GM21447 (cell line): ENCODE measurements at regions not wholly inside any gene's neighbourhood (a gene's known extent, or its start where the extent isn't known, plus 50 kb on each side); places are given as distances from the start of the nearest gene placed in this dataset.

ENCODE experiments used
- ATAC-seq: cut with Tn5 transposase; IDR thresholded peaks from one replicate; pipeline ENCODE4 v1.9.1; 2021; ENCODE audit not compliant: unreplicated experiment

- no peak for ATAC-seq
Observed at GRCh38 chrX:7789200-7789599, 53.8 kb upstream of the VCX start.

GRCh38 chrX:7788334-7788733 lies 54.6 kb upstream of the VCX start:
- ATAC-seq = no peak

GRCh38 chrX:7787714-7788113 lies 55.3 kb upstream of the VCX start:
- no peak for ATAC-seq

- ATAC-seq = no peak
Observed at GRCh38 chrX:7784580-7784979, 58.4 kb upstream of the VCX start.

GRCh38 chrX:7779644-7780043 lies 63.3 kb upstream of the VCX start:
- no peak for ATAC-seq

GRCh38 chrX:7775987-7776386 lies 67.0 kb upstream of the VCX start:
- ATAC-seq = no peak

GRCh38 chrX:7771788-7772438 lies 71.1 kb upstream of the VCX start:
- ATAC-seq = no peak

GRCh38 chrX:7759830-7760229 lies 83.1 kb upstream of the VCX start:
- ATAC-seq = no peak

- no peak for ATAC-seq
Observed at GRCh38 chrX:7746856-7747255, 96.1 kb upstream of the VCX start.

GRCh38 chrX:7730071-7730470 lies 112.9 kb upstream of the VCX start:
- ATAC-seq = no peak

- ATAC-seq = no peak
Observed at GRCh38 chrX:7720519-7720918, 122.5 kb upstream of the VCX start.

- ATAC-seq = no peak
Observed at GRCh38 chrX:7714351-7714750, 128.6 kb upstream of the VCX start.

GRCh38 chrX:7711167-7711566 lies 131.8 kb upstream of the VCX start:
- ATAC-seq = no peak

- ATAC-seq = no peak
Observed at GRCh38 chrX:7709845-7710244, 133.1 kb upstream of the VCX start.

GRCh38 chrX:7706032-7706431 lies 136.9 kb upstream of the VCX start:
- no peak for ATAC-seq

- no peak for ATAC-seq
Observed at GRCh38 chrX:7704205-7704604, 138.8 kb upstream of the VCX start.

GRCh38 chrX:7698248-7698647 lies 144.7 kb upstream of the VCX start:
- ATAC-seq = no peak

- ATAC-seq = no peak
Observed at GRCh38 chrX:7690842-7691241, 152.1 kb upstream of the VCX start.

- ATAC-seq = no peak
Observed at GRCh38 chrX:7689791-7690412, 153.1 kb upstream of the VCX start.

- no peak for ATAC-seq
Observed at GRCh38 chrX:7680181-7680580, 162.8 kb upstream of the VCX start.

GRCh38 chrX:7654316-7654715 lies 188.7 kb upstream of the VCX start:
- no peak for ATAC-seq

- ATAC-seq = no peak
Observed at GRCh38 chrX:7647831-7648230, 195.1 kb upstream of the VCX start.

GRCh38 chrX:7641141-7641540 lies 201.8 kb upstream of the VCX start:
- no peak for ATAC-seq
